Suppressor macrophage (primary cell): ENCODE measurements at regions not wholly inside any gene's neighbourhood (a gene's known extent, or its start where the extent isn't known, plus 50 kb on each side); places are given as distances from the start of the nearest gene placed in this dataset.
"Not testable (repeated sequence)": the region's sequence is repeated elsewhere in the genome, so short reads cannot be mapped to it uniquely, and the experiment has no call there.

Experiments
- DNase-seq, 4 experiments: peaks; one replicate each; pipeline ENCODE4 v3.0.0-alpha.2; 2020 to 2022

DNA sequence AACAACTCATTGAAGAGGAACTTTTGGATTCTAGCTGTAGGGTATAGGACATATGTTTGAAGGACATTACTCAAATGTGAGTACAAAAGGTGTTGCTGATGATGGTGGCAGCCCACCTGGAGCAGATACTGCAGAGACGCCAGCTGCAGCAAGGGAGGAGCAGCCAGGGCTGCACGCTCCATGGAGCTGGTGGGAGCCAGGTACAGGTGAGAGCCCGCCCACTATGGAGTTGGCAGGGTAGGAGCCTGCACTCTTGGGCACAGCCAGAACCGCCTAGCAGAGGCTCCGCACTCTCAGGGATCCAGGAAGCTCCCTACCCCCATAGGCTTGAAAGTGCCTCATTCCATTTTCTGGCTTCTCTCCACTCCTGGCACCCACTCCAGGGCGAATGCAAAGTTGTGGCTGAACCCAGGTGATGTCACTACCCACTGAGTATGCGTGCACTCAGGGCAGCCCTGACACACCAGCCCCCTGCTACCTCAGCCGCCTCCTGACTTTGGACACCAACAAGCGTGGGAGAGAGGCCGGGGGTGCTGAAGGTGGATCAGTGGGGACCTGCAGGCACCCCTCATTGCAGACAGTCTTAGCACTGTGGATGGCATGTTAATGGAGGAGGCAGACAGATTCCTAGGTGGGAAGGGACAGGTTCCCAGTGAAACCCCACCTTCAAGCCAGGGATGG is 761.1 kb downstream of the IPMK start:
- no peak for DNase-seq

DNA sequence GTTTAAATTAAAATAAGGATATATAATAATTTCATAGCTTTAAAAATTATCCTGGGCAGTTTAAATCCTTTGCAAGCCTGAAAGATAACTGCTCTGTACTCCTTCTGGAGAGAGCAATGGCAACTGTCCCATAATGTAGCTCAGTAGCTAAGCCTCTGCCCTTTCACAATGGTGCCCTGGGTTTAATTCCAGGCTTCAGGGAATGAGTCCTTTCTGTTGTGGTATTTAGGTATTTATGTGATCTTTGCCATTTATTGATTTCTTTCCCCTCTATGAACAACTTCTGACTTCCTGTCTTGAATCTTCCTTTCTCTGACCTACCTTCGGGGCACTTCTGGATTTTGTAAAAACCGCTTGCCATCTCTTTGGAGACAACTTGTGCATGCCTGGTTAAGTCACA is 773.2 kb downstream of the IPMK start:
- DNase-seq = no peak

GRCh38 chr10:57482259-57482658 is 785.4 kb downstream of the IPMK start:
- no peak for DNase-seq

DNA sequence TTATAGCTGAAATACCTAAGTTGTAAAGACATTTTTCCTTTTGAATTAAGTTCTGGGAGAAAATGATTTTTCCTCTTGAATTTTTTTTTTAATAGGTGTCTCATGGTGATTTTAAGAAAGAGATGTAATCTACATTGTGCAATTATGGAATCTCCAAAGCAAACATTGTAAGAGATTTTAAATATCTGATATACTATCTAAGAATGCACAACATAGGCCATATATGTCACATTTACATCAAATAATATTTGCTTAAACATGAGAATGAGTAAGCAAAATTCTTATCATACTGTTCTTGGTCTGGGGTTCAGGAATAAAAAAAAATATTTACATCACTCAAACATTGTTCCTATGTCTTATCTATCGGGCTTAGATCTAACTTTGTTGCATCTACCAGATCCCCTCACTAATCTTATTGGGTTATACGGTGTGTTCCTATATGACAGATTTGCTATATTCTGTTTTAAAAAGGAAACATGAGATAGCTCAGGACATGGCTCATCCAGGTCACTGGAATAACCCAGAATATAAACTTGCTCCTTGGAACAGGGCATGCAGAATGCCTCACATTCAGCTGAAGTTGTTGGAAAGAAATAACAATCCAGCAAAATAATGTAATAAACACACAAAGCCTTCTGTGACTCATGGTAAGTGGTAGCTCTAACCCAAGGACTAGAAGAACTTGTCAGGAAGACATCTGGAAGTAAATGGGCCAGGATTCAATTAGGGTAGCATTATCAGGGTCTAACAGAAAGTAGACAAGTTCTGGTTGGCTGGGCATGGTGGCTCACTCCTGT is 794.7 kb downstream of the IPMK start:
- DNase-seq = no peak

- DNase-seq = no peak
Observed at GRCh38 chr10:57468894-57469432, 798.7 kb downstream of the IPMK start.

DNA sequence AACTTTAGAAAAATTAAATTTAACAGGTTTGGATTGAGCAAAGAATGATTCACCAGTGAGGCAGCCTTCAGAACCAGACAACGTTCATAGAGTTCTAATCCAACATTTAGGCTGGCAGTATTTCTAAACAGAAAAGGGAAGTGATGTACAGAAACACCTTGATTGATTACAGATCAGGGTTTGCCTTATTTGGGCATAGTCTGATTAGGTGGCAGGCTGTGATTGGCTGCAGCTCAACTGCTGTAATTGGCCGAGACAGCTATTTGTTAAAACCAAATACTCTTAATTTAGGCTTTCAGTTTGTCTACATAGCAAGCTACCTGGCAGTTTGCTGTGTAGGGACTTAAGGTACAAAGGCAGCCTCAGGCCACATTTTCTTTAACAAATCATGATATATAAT is 802.5 kb downstream of the IPMK start:
- DNase-seq = no peak

DNA sequence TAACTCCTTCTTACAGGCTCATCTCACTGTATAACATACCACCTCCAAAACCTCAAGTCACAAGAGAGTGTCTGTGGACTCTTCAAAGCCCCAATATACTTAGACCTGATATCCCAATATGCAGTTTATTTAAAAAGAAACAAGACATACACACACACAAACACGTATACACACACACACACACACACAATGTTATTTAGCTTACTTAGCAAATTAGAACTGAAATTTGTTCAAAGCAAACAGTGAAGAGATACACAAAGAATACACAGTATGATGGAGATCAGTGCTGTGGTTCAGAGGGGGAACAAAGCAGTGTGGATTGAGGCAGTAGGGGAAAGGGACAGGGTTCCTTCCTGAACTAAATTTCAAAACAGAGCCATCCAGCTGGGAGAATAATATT is 807.2 kb downstream of the IPMK start:
- DNase-seq = no peak

DNA sequence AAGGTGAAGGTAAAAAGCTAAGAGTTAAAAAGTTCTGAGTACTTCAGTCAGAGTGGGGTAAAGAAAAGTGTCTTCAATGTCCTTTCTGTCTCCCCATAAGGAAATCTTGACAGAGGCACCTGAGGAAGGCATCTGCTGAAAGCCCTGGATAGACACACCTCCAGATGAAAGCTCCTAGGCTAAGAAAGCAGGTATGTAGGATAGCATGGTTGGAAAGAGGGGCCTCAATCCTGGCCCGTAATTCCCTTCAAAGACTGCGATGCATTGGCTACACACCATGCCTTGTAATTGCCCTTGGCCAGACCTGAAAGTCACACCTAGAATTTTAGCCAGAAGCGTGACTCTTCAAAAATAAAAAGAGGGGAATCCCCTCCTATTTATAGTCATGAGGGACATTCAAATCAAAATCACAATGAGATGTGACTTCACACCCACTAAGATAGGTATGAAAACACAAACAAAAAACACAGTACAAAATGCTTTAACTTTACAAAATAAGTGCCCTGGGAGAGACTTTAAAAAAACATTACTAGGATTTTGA is 809.7 kb downstream of the IPMK start:
- no peak for DNase-seq

DNA sequence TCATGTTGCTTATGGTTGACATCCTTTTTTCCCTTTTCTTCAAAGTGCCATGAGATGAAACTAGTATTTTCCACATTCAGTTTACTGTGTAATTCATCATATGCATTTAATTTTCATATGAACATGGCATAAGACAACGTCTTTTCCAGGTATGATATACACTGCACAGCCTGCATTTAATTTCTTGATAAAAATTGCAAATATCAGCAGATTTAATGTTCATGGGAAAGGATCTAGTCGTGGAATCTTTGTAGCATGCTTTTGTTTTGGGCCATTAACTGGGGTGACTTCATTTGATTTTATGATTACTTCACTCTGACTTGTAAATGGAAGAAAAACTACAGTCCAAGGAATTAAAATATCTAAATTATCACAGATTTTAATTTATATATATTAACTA is 837.3 kb downstream of the IPMK start:
- no peak for DNase-seq

GRCh38 chr10:57420881-57421280 is 846.8 kb downstream of the IPMK start:
- DNase-seq = no peak

- DNase-seq = no peak
Observed at GRCh38 chr10:57418476-57418875, 849.2 kb downstream of the IPMK start.

GRCh38 chr10:57395923-57396322 is 871.8 kb downstream of the IPMK start:
- no peak for DNase-seq

DNA sequence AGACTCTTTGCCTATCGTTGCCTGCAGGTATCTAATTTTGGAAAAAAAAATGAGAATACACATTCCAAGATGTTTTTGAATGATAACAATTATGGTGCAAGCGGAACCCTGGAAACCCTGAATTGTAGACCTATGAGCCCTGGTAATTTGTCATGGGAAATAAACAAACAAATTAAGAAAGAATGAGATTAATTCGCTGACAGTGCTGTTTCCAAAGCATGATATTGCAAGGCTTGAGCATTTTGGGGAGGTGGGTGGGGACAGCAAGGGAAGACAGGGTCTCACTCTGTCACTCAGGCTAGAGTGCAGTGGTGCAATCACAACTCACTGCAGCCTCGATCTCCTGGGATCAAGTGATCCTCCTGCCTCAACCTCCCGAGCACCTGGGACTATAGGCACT is 900.3 kb downstream of the IPMK start:
- no peak for DNase-seq

GRCh38 chr10:57362811-57363210 is 904.9 kb downstream of the IPMK start:
- no peak for DNase-seq

DNA sequence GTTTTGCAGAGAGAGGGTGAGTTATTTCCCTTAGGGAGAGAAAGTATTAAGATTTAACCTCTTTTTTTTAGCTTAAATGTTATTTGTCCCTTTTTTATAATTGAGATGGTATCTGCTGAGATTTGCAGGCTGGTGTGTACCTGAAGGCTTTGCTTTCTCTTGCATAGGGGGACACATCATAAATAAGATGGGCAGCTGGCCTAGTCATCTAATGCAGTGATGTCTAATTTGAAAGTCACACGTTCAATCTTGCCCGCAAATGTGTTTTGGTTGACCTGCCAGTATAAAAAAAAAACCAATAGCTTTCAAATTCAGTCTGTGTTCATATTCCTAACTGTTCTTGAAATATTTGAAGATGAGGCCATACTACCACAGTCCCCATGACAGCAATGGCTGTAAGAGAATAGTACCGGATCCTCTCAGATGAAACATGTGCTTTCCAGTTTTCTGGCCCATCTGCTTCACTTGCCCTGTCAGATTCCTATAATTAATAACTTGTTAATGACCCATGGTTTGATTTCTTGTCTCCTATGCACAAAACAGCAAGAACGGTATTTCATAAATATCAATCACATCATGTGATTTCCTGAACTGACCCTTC is 914.2 kb downstream of the IPMK start:
- no peak for DNase-seq

DNA sequence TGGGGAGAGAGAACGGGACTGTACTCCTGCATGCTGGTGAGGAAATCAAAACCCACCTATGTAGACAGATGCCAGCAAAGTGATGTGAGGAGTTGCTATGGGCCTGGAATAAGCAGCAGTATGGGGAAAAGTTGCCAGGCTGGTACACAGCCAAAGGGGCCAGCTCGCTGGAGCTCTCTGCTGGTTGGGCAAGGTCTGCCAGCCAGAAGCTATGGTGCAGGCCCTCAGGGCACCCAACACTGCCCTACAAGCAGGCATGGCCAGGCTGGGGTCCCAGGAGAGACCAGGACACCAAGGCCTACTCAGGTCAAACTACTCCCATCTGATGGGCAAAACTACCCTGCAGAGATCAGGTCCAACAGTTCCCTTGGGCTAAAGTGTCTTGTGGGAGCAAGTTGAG is 916.6 kb downstream of the IPMK start:
- DNase-seq = no peak

GRCh38 chr10:57341294-57341693 is 926.4 kb downstream of the IPMK start:
- DNase-seq = no peak

- DNase-seq = peak; percentile 17 to 55 (median 52)
Observed at GRCh38 chr10:57338823-57339558, 928.7 kb downstream of the IPMK start.

DNA sequence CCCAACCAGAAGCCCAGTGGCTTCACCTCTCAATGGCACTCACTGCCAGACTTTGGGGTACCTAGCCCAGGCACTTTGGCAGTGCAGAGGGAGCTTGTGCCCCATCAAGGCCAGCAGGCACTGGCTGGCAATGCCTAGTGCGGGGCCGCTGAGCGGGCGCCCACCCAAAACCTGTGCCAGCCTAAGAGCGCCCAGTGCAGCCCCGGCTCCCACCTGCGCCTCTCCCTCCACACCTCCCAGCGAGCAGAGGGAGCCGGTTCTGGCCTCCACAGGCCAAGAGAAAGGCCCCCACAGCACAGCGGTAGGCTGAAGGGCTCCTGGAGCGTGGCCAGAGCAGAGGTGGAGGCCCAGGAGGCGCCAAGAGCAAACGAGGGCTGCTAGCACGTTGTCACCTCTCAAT is 930.8 kb downstream of the IPMK start:
- no peak for DNase-seq

DNA sequence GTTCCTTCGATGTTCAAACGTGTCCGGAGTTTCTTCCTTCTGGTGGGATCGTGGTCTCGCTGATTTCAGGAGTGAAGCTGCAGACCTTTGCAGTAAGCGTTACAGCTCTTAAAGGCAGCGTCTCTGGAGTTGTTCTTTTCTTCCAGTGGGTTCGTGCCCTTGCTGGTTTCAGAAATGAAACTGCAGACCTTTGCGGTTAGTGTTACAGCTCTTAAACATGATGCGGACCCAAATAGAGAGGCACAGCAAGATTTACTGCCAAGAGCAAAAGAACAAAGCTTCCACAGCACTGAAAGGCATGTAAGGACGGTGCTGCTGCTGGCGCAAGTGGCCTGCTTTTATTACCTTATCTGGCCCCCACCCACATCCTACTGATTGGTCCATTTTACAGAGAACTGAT is 931.4 kb downstream of the IPMK start:
- DNase-seq = no peak

DNA sequence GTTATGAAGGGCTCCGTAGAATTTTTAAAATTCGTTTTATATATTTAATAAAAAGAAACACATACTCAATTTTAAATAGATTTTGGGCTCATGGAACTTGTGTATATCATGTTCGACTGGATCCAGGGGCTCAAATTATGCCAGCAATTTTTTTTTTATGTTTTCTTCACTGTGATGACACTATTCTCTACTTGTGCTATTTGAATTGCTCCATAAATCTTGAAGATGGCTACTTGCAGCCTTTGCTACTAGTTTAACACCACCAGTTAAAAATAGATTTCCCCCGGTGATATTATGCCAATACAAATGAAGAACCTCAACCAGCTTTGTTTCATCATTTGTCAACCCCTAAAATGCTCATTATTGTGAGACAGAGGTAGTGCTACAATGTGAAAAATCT is 933.2 kb downstream of the IPMK start:
- no peak for DNase-seq

DNA sequence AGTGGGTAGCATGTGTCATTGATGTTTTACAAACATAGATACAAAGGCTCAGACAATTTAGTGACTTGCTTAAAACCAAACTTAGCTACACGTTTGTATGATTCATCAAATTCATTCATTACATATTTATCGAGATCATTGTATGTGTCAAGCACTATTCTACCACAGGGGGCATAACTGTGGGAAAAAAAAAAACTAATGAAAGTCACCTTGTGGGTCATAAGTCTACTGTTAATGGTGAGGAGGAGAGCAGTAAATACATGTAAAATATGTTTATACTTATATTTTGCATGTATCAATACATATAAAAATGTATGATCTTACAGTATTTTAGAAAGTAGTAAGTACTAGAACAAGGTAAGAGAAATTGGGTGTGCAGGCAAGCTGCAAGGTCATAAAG is 933.8 kb downstream of the IPMK start:
- DNase-seq = no peak

GRCh38 chr10:57321400-57321854 is 946.3 kb downstream of the IPMK start:
- not testable (repeated sequence) for DNase-seq
